Neuronal stem cell (in vitro differentiated cells): ENCODE measurements at regions not wholly inside any gene's neighbourhood (a gene's known extent, or its start where the extent isn't known, plus 50 kb on each side); places are given as distances from the start of the nearest gene placed in this dataset.

Experiments used
- DNase-seq: peaks from one replicate; pipeline ENCODE4 v3.0.0-alpha.2; 2013; ENCODE audit warnings: low spot score
- H2AFZ ChIP-seq: one replicate; pipeline ENCODE4 v1.6.1; 2013; ENCODE audit warnings: mild to moderate bottlenecking, low read length, inconsistent platforms
- H2AK5ac ChIP-seq: 2 replicates; pipeline ENCODE4 v1.6.1; 2013; ENCODE audit warnings: low read depth, mild to moderate bottlenecking, inconsistent platforms, low read length, moderate library complexity, mixed read lengths
- H2BK120ac ChIP-seq: 2 replicates; pipeline ENCODE4 v1.6.1; 2013; ENCODE audit warnings: low read depth, mild to moderate bottlenecking, inconsistent platforms, low read length, moderate library complexity, mixed read lengths
- H2BK12ac ChIP-seq: one replicate; pipeline ENCODE4 v1.6.1; 2013; ENCODE audit warnings: low read length, inconsistent platforms
- H2BK15ac ChIP-seq: 2 replicates; pipeline ENCODE4 v1.6.1; 2013; ENCODE audit warnings: mild to moderate bottlenecking, low read length, inconsistent platforms, mixed read lengths
- H2BK5ac ChIP-seq: one replicate; pipeline ENCODE4 v1.6.1; 2013; ENCODE audit warnings: inconsistent platforms, mild to moderate bottlenecking, low read length, moderate library complexity
- H3K14ac ChIP-seq: one replicate; pipeline ENCODE4 v1.6.1; 2013; ENCODE audit warnings: low read length, inconsistent platforms
- H3K18ac ChIP-seq: 2 replicates; pipeline ENCODE4 v1.6.1; 2013; ENCODE audit warnings: low read length, inconsistent platforms
- H3K23ac ChIP-seq: 2 replicates; pipeline ENCODE4 v1.6.1; 2013; ENCODE audit warnings: low read depth, mild to moderate bottlenecking, mixed read lengths, low read length, inconsistent platforms; ENCODE audit not compliant: poor library complexity
- H3K27ac ChIP-seq: replicated peaks from 3 replicates; pipeline ENCODE4 v1.5.1; 2013; ENCODE audit warnings: low read length, inconsistent platforms
- H3K27me3 ChIP-seq, 3 experiments: 2 replicates each; pipeline ENCODE4 v1.6.1; 2013; ENCODE audit warnings: low read length in 3 of 3, mild to moderate bottlenecking in 2 of 3, inconsistent platforms in 1 of 3, low read depth in 1 of 3, mixed read lengths in 1 of 3, moderate library complexity in 1 of 3; ENCODE audit not compliant: control insufficient read depth in 3 of 3, insufficient read depth in 3 of 3
- H3K36me3 ChIP-seq, 2 donors: replicated peaks in 1 of 2; 2 replicates each; pipeline ENCODE4 v1.6.1; 2013; ENCODE audit warnings: low read length in 2 of 2; ENCODE audit not compliant: control insufficient read depth in 2 of 2, insufficient read depth in 2 of 2
- H3K4ac ChIP-seq: 2 replicates; pipeline ENCODE4 v1.6.1; 2013; ENCODE audit warnings: inconsistent platforms, mild to moderate bottlenecking, low read length, moderate library complexity
- H3K4me1 ChIP-seq, 2 donors: 1 replicate in 1 of 2; 2 replicates in 1 of 2; pipeline ENCODE4 v1.6.1; 2013; ENCODE audit warnings: low read length in 2 of 2, low read depth in 1 of 2; ENCODE audit not compliant: control insufficient read depth in 2 of 2, insufficient read depth in 1 of 2
- H3K4me2 ChIP-seq: one replicate; pipeline ENCODE4 v1.6.1; 2013; ENCODE audit warnings: mild to moderate bottlenecking, low read length, inconsistent platforms; ENCODE audit not compliant: insufficient read depth, poor library complexity, severe bottlenecking
- H3K4me3 ChIP-seq, 2 donors: 2 replicates each; pipeline ENCODE4 v1.5.1; 2013; ENCODE audit warnings: low read length in 2 of 2, mild to moderate bottlenecking in 2 of 2, inconsistent platforms in 1 of 2, moderate library complexity in 1 of 2
- H3K79me1 ChIP-seq: one replicate; pipeline ENCODE4 v1.6.1; 2013; ENCODE audit warnings: low read depth, mild to moderate bottlenecking, inconsistent platforms, low read length, moderate library complexity
- H3K9ac ChIP-seq: one replicate; pipeline ENCODE4 v1.6.1; 2013; ENCODE audit warnings: mild to moderate bottlenecking, low read depth, low read length, inconsistent platforms; ENCODE audit not compliant: poor library complexity
- H3K9me3 ChIP-seq, 2 donors: replicated peaks in 1 of 2; 2 replicates each; pipeline versions ENCODE3 to v1.6.1; 2013; ENCODE audit warnings: low read length in 2 of 2, mild to moderate bottlenecking in 2 of 2, inconsistent platforms in 1 of 2, low read depth in 1 of 2, mixed read lengths in 1 of 2, moderate library complexity in 1 of 2; ENCODE audit not compliant: control insufficient read depth in 2 of 2, insufficient read depth in 1 of 2
- H4K8ac ChIP-seq: one replicate; pipeline ENCODE4 v1.6.1; 2013; ENCODE audit warnings: low read depth, mild to moderate bottlenecking, inconsistent platforms, low read length, moderate library complexity
- H4K91ac ChIP-seq: one replicate; pipeline ENCODE4 v1.6.1; 2013; ENCODE audit warnings: low read length, low read depth, mild to moderate bottlenecking, inconsistent platforms; ENCODE audit not compliant: poor library complexity
- WGBS, 2 donors: extraction: QIAGEN DNeasy Blood & Tissue Kit; methylation state at CpG; one replicate each; pipeline ENCODE4 v1.1.7; 2013; ENCODE audit warnings: missing lambda C conversion rate in 2 of 2, mixed read lengths in 1 of 2; ENCODE audit not compliant: insufficient read length in 2 of 2, insufficient replicate concordance in 1 of 2; ENCODE audit errors: extremely low coverage in 2 of 2; 5-methylcytosine and 5-hydroxymethylcytosine counted together

DNA sequence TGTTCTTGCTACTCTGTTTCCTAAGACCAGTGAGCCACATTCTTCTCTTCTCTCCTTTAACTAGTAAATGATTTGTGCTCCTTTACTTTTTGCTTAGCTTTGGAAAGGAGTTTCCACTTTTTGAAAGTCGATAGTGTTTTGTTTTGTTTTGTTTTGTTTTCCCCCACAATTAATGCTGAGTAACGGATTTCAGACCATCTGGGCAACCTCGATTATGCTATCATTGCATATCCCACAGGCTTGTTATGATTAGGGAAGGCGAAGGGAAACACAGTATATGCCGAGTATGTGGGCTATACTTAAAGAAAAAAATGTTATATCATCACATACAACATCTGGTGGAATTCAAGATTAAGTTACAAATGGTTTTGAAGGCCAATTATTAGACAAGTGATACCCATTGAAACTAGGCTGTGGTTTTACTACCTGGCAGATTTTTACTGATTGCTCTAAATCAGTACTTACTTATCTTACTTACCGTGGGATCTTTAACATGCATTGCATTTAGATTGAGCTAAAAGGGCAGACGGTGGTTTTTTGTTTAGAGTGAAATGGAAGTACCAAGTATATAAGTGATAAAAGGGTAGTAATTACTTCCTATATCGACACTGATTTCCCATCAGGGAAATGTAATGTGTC is 361.3 kb upstream of the SOX9 start:
- Histone ChIP-seq H3K4ac (no peak overlapping the region), H2BK15ac (no peak overlapping the region), H3K4me2 (no peak overlapping the region), H3K36me3 (no peaks in the 10 kb centered on the region), H3K27me3 (no peaks in the 10 kb centered on the region), H2AK5ac (no peak overlapping the region), H2BK12ac (no peak overlapping the region), H2BK120ac (no peak overlapping the region), H4K8ac (no peak overlapping the region), H3K9me3 (peaks cover 0 to 2% of the 10 kb centered on the region in 2 donors), H3K18ac (no peak overlapping the region), H4K91ac (no peak overlapping the region), H3K27ac (no peak overlapping the region), H3K23ac (no peak overlapping the region), H3K14ac (no peak overlapping the region), H3K4me1 (peaks cover 0 to 2% of the 10 kb centered on the region in 2 donors), H3K9ac (no peak overlapping the region), H3K4me3 (no peak overlapping the region), H3K79me1 (no peaks in the 10 kb centered on the region), H2AFZ (no peak overlapping the region), H2BK5ac (no peak overlapping the region)
- DNase-seq, result no peak
- WGBS, 2 donors, result no CpG with 5 or more reads among the region's 8 CpGs

DNA sequence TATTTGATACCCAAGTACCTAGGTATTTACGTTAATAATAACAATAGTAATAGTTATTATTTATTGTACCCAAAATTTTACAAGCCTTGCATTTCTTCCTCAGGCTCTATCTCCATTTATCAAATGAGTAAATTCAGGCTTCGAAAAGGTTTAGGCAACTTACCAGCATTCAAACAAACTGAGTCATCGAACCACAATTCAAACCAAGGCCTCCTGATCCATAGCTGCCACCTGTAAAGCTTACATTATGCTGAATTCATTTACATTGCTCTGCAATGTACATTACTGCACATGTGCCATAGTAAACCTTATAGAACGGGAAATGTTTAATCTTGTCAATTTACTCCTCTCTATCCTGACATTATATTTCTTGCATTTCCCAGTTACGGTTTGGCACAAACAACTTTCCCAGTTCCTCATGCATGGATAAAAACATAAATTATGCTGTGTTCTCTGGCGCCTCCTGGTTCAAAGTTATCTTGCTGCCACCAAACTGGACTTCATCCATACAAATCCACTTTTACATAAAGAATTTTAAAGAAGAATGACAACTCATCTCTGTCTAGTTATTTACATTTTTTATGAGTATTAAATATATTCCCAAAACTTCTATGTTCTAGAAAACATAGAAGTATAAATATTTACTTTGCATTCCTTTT is 360.6 kb upstream of the SOX9 start:
- no peak overlapping the region for H2AFZ ChIP-seq
- no peaks in the 10 kb centered on the region for H3K79me1 ChIP-seq
- no peak overlapping the region for H3K18ac ChIP-seq
- no peak overlapping the region for H3K27ac ChIP-seq
- no peak overlapping the region for H2BK15ac ChIP-seq
- H2AK5ac ChIP-seq, result no peak overlapping the region
- H3K4me3 ChIP-seq, result no peak overlapping the region
- H4K8ac ChIP-seq, result no peak overlapping the region
- H3K14ac ChIP-seq, result no peak overlapping the region
- no peak overlapping the region for H3K23ac ChIP-seq
- peaks cover 0 to 2% of the 10 kb centered on the region in 2 donors for H3K9me3 ChIP-seq
- peaks cover 0 to 2% of the 10 kb centered on the region in 2 donors for H3K4me1 ChIP-seq
- no peak overlapping the region for H2BK120ac ChIP-seq
- H2BK5ac ChIP-seq, result no peak overlapping the region
- WGBS, 2 donors, result no CpG with 5 or more reads among the region's 6 CpGs
- DNase-seq, result no peak
- no peaks in the 10 kb centered on the region for H3K36me3 ChIP-seq
- no peak overlapping the region for H3K9ac ChIP-seq
- no peak overlapping the region for H3K4ac ChIP-seq
- no peak overlapping the region for H3K4me2 ChIP-seq
- H2BK12ac ChIP-seq, result no peak overlapping the region
- no peaks in the 10 kb centered on the region for H3K27me3 ChIP-seq
- H4K91ac ChIP-seq, result no peak overlapping the region

DNA sequence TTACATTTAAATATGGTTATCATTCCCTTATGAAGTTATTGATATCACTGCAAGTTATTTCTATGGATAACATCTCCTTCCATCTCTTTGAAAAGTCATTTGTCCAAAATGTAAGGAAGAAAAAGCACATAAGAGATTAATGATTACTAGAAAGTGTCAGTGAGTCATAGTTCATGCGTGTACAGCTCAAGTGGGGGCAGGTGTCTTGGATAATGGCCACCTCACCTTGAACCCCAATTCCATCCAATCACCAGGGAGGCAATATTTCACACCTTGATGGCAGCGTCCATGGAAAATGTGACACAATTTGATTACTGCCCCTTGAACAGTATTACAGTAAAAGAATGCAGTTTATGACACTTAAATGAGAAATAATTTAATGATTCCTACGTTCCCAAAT is 358.3 kb upstream of the SOX9 start:
- no CpG with 5 or more reads among the region's 3 CpGs for WGBS, 2 donors
- no peak overlapping the region for H3K4me2 ChIP-seq
- H3K79me1 ChIP-seq, result no peaks in the 10 kb centered on the region
- no peak overlapping the region for H4K8ac ChIP-seq
- H3K27me3 ChIP-seq, result no peaks in the 10 kb centered on the region
- peaks cover 0 to 2% of the 10 kb centered on the region in 2 donors for H3K9me3 ChIP-seq
- no peak overlapping the region for H3K4ac ChIP-seq
- no peak overlapping the region for H3K18ac ChIP-seq
- H3K23ac ChIP-seq, result no peak overlapping the region
- DNase-seq, result no peak
- H3K9ac ChIP-seq, result no peak overlapping the region
- no peak overlapping the region for H3K4me3 ChIP-seq
- no peak overlapping the region for H2BK15ac ChIP-seq
- H2AFZ ChIP-seq, result no peak overlapping the region
- no peak overlapping the region for H2BK12ac ChIP-seq
- no peak overlapping the region for H2BK120ac ChIP-seq
- H2AK5ac ChIP-seq, result no peak overlapping the region
- peaks cover 0 to 2% of the 10 kb centered on the region in 2 donors for H3K4me1 ChIP-seq
- H4K91ac ChIP-seq, result no peak overlapping the region
- no peak overlapping the region for H3K27ac ChIP-seq
- H3K36me3 ChIP-seq, result no peaks in the 10 kb centered on the region
- H3K14ac ChIP-seq, result no peak overlapping the region
- H2BK5ac ChIP-seq, result no peak overlapping the region

DNA sequence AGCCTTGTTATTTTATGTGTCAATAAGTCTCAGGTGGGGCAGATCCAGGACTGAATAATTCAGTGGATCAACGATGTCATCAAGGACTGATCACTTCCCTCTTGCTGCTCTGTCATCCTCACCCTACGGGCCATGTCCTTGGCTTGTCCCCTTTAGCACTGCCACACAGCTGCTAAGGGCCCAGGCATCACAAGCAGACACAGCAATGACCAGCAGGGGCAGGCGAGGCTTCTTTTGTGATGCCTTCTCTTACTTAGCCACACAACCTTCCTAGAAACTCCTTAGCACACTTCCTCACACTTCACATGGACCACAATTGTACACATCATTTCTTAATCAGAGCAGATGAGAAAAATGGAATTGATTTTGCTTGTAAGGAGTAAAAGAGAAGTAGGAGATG is 356.3 kb upstream of the SOX9 start:
- Histone ChIP-seq H3K4me2 (no peak overlapping the region), H3K18ac (no peak overlapping the region), H3K4me1 (no peaks in the 10 kb centered on the region), H2BK15ac (no peak overlapping the region), H3K27ac (no peak overlapping the region), H3K27me3 (no peaks in the 10 kb centered on the region), H3K23ac (no peak overlapping the region), H3K4me3 (no peak overlapping the region), H2BK12ac (no peak overlapping the region), H4K8ac (no peak overlapping the region), H2AK5ac (no peak overlapping the region), H2BK120ac (no peak overlapping the region), H3K36me3 (no peaks in the 10 kb centered on the region), H3K9ac (no peak overlapping the region), H2AFZ (no peak overlapping the region), H2BK5ac (no peak overlapping the region), H3K4ac (no peak overlapping the region), H3K79me1 (no peaks in the 10 kb centered on the region), H3K9me3 (peaks cover 0 to 2% of the 10 kb centered on the region in 2 donors), H4K91ac (no peak overlapping the region), H3K14ac (no peak overlapping the region)
- peak; percentile 15 for DNase-seq
- WGBS, 2 donors, result no CpG with 5 or more reads among the region's 3 CpGs
